H1 (cell line): ENCODE measurements at regions not wholly inside any gene's neighbourhood (a gene's known extent, or its start where the extent isn't known, plus 50 kb on each side); places are given as distances from the start of the nearest gene placed in this dataset.

Experiments used
- CTCF ChIA-PET: fragments of 300-600 bp; sonication (Branson Sonifier 250); formaldehyde crosslinking; loops from one replicate; lab custom pipeline; 2021; ENCODE audit not compliant: partially characterized antibody; lab: Charles Lee
- POLR2A ChIA-PET: fragments of 300-600 bp; sonication (Branson Sonifier 250); formaldehyde crosslinking; loops from one replicate; lab custom pipeline; 2021; ENCODE audit warnings: inconsistent platforms; ENCODE audit not compliant: partially characterized antibody; lab: Charles Lee
- DNase-seq, 2 experiments: peaks; one replicate each; pipeline versions ENCODE4 v3.0.0 to v3.0.0-alpha.2; 2010 to 2022; ENCODE audit warnings: low spot score in 2 of 2, low read depth in 1 of 2, mixed read lengths in 1 of 2
- FAIRE-seq: peaks from 2 replicates; lab custom pipeline; 2011; peaks lifted over from hg19 to GRCh38; lab: Jason Lieb, UNC
- H2AFZ ChIP-seq: 2 replicates; pipeline ENCODE4 v1.8.1; 2012; ENCODE audit warnings: low read length, inconsistent platforms
- H2AK5ac ChIP-seq: 2 replicates; pipeline ENCODE4 v1.6.1; 2013; ENCODE audit warnings: low read depth, low read length
- H2BK120ac ChIP-seq: replicated peaks from 2 replicates; pipeline ENCODE3; 2013; ENCODE audit warnings: low read depth, low read length, inconsistent platforms
- H2BK12ac ChIP-seq: 2 replicates; pipeline ENCODE4 v1.6.1; 2013; ENCODE audit warnings: low read depth, low read length
- H2BK15ac ChIP-seq: 2 replicates; pipeline ENCODE4 v1.6.1; 2013; ENCODE audit warnings: low read length
- H2BK20ac ChIP-seq: 2 replicates; pipeline ENCODE4 v1.6.1; 2013; ENCODE audit warnings: low read length
- H2BK5ac ChIP-seq: 2 replicates; pipeline ENCODE4 v1.6.1; 2013; ENCODE audit warnings: low read depth, low read length
- H3K14ac ChIP-seq: 2 replicates; pipeline ENCODE4 v1.6.1; 2013; ENCODE audit warnings: inconsistent platforms; ENCODE audit not compliant: insufficient read length
- H3K18ac ChIP-seq: 2 replicates; pipeline ENCODE4 v1.6.1; 2013; ENCODE audit warnings: low read length; ENCODE audit errors: extremely low read depth
- H3K23ac ChIP-seq: 2 replicates; pipeline ENCODE4 v1.6.1; 2013; ENCODE audit warnings: inconsistent platforms; ENCODE audit not compliant: insufficient read length
- H3K23me2 ChIP-seq: 2 replicates; pipeline ENCODE4 v1.6.1; 2013; ENCODE audit warnings: low read depth, low read length
- H3K27ac ChIP-seq: 2 replicates; pipeline ENCODE4 v1.6.1; 2011; ENCODE audit warnings: low read depth, low read length, inconsistent platforms
- H3K27me3 ChIP-seq, 4 experiments: replicated peaks in 1 of 4; 1 replicate in 1 of 4; 2 replicates in 3 of 4; pipeline versions ENCODE4 v1.6.1 to v1.8.1; 2011 to 2013; ENCODE audit warnings: low read length in 3 of 4, mild to moderate bottlenecking in 3 of 4, inconsistent platforms in 2 of 4, mixed read lengths in 2 of 4, moderate library complexity in 1 of 4; ENCODE audit not compliant: control insufficient read depth in 3 of 4, insufficient read depth in 3 of 4; ENCODE audit errors: extremely low read depth in 1 of 4
- H3K36me3 ChIP-seq, 4 experiments: 2 replicates each; pipeline versions ENCODE4 v1.6.1 to v1.8.1; 2011 to 2013; ENCODE audit warnings: mild to moderate bottlenecking in 4 of 4, low read length in 3 of 4, moderate library complexity in 2 of 4, control low read depth in 1 of 4, inconsistent platforms in 1 of 4; ENCODE audit not compliant: insufficient read depth in 4 of 4, control insufficient read depth in 2 of 4
- H3K4ac ChIP-seq: replicated peaks from 2 replicates; pipeline ENCODE3; 2013; ENCODE audit warnings: low read length, low read depth, mixed read lengths, inconsistent platforms; ENCODE audit not compliant: insufficient read length
- H3K4me1 ChIP-seq, 4 experiments: replicated peaks in 1 of 4; 1 replicate in 1 of 4; 2 replicates in 3 of 4; pipeline versions ENCODE4 v1.6.1 to v1.8.1; 2011 to 2013; ENCODE audit warnings: low read length in 3 of 4, inconsistent platforms in 2 of 4, mixed read lengths in 1 of 4; ENCODE audit not compliant: insufficient read depth in 4 of 4, control insufficient read depth in 3 of 4
- H3K4me2 ChIP-seq, 2 experiments: 2 replicates each; pipeline versions ENCODE4 v1.6.1 to v1.8.1; 2011 to 2013; ENCODE audit warnings: low read depth in 2 of 2, low read length in 2 of 2, control low read depth in 1 of 2, inconsistent platforms in 1 of 2, mild to moderate bottlenecking in 1 of 2; ENCODE audit not compliant: insufficient read depth in 1 of 2
- H3K4me3 ChIP-seq, 4 experiments: fragments of 200-600, 300-600 bp in 1 of 4; sonication (generic), shearing (Covaris generic), sonication (Bioruptor Twin) in 1 of 4; 2 replicates each; pipeline versions ENCODE4 v1.5.1 to v1.8.1; 2011 to 2016; ENCODE audit warnings: low read length in 4 of 4, low read depth in 3 of 4, control low read depth in 2 of 4, inconsistent platforms in 2 of 4, mild to moderate bottlenecking in 2 of 4, mixed read lengths in 1 of 4, moderate library complexity in 1 of 4; ENCODE audit not compliant: insufficient read depth in 2 of 4; ENCODE audit errors: extremely low read depth in 1 of 4
- H3K56ac ChIP-seq: replicated peaks from 2 replicates; pipeline ENCODE3; 2013; ENCODE audit warnings: low read depth, mild to moderate bottlenecking, mixed read lengths, low read length, inconsistent platforms; ENCODE audit not compliant: insufficient read length
- H3K79me1 ChIP-seq: 2 replicates; pipeline ENCODE4 v1.6.1; 2013; ENCODE audit warnings: low read depth, low read length, control low read depth
- H3K79me2 ChIP-seq, 2 experiments: 2 replicates each; pipeline versions ENCODE4 v1.6.1 to v1.8.1; 2012 to 2013; ENCODE audit warnings: low read length in 2 of 2, mild to moderate bottlenecking in 2 of 2, inconsistent platforms in 1 of 2; ENCODE audit not compliant: insufficient read depth in 2 of 2, control insufficient read depth in 1 of 2
- H3K9ac ChIP-seq, 4 experiments: replicated peaks in 1 of 4; 1 replicate in 1 of 4; 2 replicates in 3 of 4; pipeline versions ENCODE4 v1.6.1 to v1.8.1; 2011 to 2013; ENCODE audit warnings: low read depth in 3 of 4, low read length in 3 of 4, control low read depth in 2 of 4, mild to moderate bottlenecking in 2 of 4, moderate library complexity in 2 of 4, inconsistent platforms in 1 of 4; ENCODE audit errors: extremely low read depth in 1 of 4
- H3K9me3 ChIP-seq, 2 experiments: 2 replicates each; pipeline versions ENCODE4 v1.6.1 to v1.8.1; 2012 to 2013; ENCODE audit warnings: mild to moderate bottlenecking in 2 of 2, moderate library complexity in 2 of 2, control low read depth in 1 of 2, inconsistent platforms in 1 of 2, low read depth in 1 of 2, low read length in 1 of 2, mixed read lengths in 1 of 2; ENCODE audit not compliant: insufficient read depth in 2 of 2
- H4K20me1 ChIP-seq, 2 experiments: replicated peaks in 1 of 2; 2 replicates each; pipeline versions ENCODE3 to v1.8.1; 2011 to 2013; ENCODE audit warnings: inconsistent platforms in 2 of 2, low read length in 2 of 2, mild to moderate bottlenecking in 1 of 2; ENCODE audit not compliant: insufficient read depth in 2 of 2, control insufficient read depth in 1 of 2
- H4K5ac ChIP-seq: 2 replicates; pipeline ENCODE4 v1.6.1; 2013; ENCODE audit warnings: low read length, low read depth, mixed read lengths, inconsistent platforms; ENCODE audit not compliant: insufficient read length
- H4K8ac ChIP-seq: 2 replicates; pipeline ENCODE4 v1.8.0; 2013; ENCODE audit warnings: mild to moderate bottlenecking, moderate library complexity, low read length, inconsistent platforms; ENCODE audit not compliant: insufficient read depth; ENCODE audit errors: extremely low read depth
- H4K91ac ChIP-seq: replicated peaks from 2 replicates; pipeline ENCODE3; 2013; ENCODE audit warnings: low read length, mixed read lengths, inconsistent platforms; ENCODE audit not compliant: insufficient read length
- CHD2 ChIP-seq: IDR thresholded peaks from 2 replicates; pipeline ENCODE4 v1.6.1; 2012; ENCODE audit warnings: low read length, improper control_type of control experiment
- CTBP2 ChIP-seq: IDR thresholded peaks from 2 replicates; pipeline ENCODE4 v1.7.0; 2011; ENCODE audit warnings: borderline replicate concordance, mild to moderate bottlenecking, moderate library complexity, mixed read lengths, low read length; ENCODE audit not compliant: insufficient read depth, insufficient read length
- CTCF ChIP-seq, 3 experiments: IDR thresholded peaks; 1 replicate in 2 of 3; 2 replicates in 1 of 3; pipeline versions ENCODE4 v1.5.1 to v1.6.1; 2011; ENCODE audit warnings: low read length in 3 of 3, mild to moderate bottlenecking in 3 of 3, inconsistent platforms in 2 of 3, low read depth in 1 of 3, moderate library complexity in 1 of 3; ENCODE audit not compliant: insufficient read depth in 1 of 3; ENCODE audit errors: control extremely low read depth in 1 of 3
- E2F6 ChIP-seq: IDR thresholded peaks from 2 replicates; pipeline ENCODE4 v1.6.1; 2012; ENCODE audit warnings: inconsistent platforms
- GABPA ChIP-seq: IDR thresholded peaks from 2 replicates; pipeline ENCODE4 v1.6.1; 2011; ENCODE audit warnings: mild to moderate bottlenecking, low read length, moderate library complexity, borderline replicate concordance; ENCODE audit not compliant: insufficient read depth
- JUN ChIP-seq: IDR thresholded peaks from 2 replicates; pipeline ENCODE4 v1.6.1; 2011; ENCODE audit warnings: low read depth, mild to moderate bottlenecking, improper control_type of control experiment, low read length
- KDM5A ChIP-seq: fragments of 200-600 bp; IDR thresholded peaks from 2 replicates; pipeline ENCODE4 v1.7.1; 2012; ENCODE audit warnings: mild to moderate bottlenecking, low read length, inconsistent platforms, mixed read lengths
- POLR2AphosphoS5 ChIP-seq: IDR thresholded peaks from 2 replicates; pipeline ENCODE4 v1.6.1; 2011; ENCODE audit warnings: low read depth, low read length
- RNF2 ChIP-seq: fragments of 200-900, 300-1000 bp; sonication (generic); IDR thresholded peaks from 2 replicates; pipeline ENCODE4 v1.7.1; 2016; ENCODE audit warnings: borderline replicate concordance, low read depth, mild to moderate bottlenecking, antibody characterized with exemption, low read length; ENCODE audit not compliant: poor library complexity, severe bottlenecking; ENCODE audit errors: missing control alignments
- USF2 ChIP-seq: IDR thresholded peaks from 2 replicates; pipeline ENCODE4 v1.6.1; 2011; ENCODE audit warnings: low read length, improper control_type of control experiment
- WGBS, 2 experiments: shearing (Covaris generic) in 1 of 2; methylation state at CpG; one replicate each; pipeline versions ENCODE4 v1.1.6 to v1.1.7; 2013 to 2015; ENCODE audit warnings: low lambda C conversion rate in 2 of 2, mixed read lengths in 2 of 2, inconsistent platforms in 1 of 2, low coverage in 1 of 2, missing lambda C conversion rate in 1 of 2; ENCODE audit not compliant: insufficient replicate concordance in 2 of 2, insufficient coverage in 1 of 2, insufficient read length in 1 of 2; ENCODE audit errors: extremely low coverage in 1 of 2, missing lambda C conversion rate in 1 of 2; 5-methylcytosine and 5-hydroxymethylcytosine counted together

GRCh38 chr4:135594521-135594920 is 1392.9 kb upstream of the PABPC4L start:
- no peak for FAIRE-seq
- TF ChIP-seq GABPA (no peak), E2F6 (no peak), RNF2 (no peak), KDM5A (no peak), POLR2AphosphoS5 (no peak), CTCF (IDR thresholded peaks at IDR 0.05; ENCODE audit: control extremely low read depth in 1 of 3, insufficient read depth in 1 of 3, low read depth in 1 of 3, low read length in 3 of 3) (no peak), CHD2 (no peak), JUN (no peak), CTBP2 (no peak), USF2 (no peak)

More at GRCh38 chr4:135594521-135594920, 1392.9 kb upstream of the PABPC4L start:
- Histone ChIP-seq H3K4me1 (no peaks in the 10 kb centered on the region), H3K4me3 (no peak overlapping the region), H3K4ac (no peak overlapping the region), H3K14ac (no peak overlapping the region), H2AK5ac (no peak overlapping the region), H3K9ac (no peak overlapping the region), H2BK120ac (no peak overlapping the region), H3K23ac (no peak overlapping the region), H2BK5ac (no peak overlapping the region), H2BK12ac (no peak overlapping the region), H3K79me2 (no peaks in the 10 kb centered on the region), H3K79me1 (no peaks in the 10 kb centered on the region), H3K9me3 (peaks cover 20 to 23% of the 10 kb centered on the region in 2 experiments), H3K27me3 (no peaks in the 10 kb centered on the region), H4K20me1 (no peaks in the 10 kb centered on the region), H4K91ac (no peak overlapping the region), H3K27ac (no peak overlapping the region), H2BK15ac (no peak overlapping the region), H3K4me2 (no peak overlapping the region), H3K56ac (no peak overlapping the region), H4K5ac (no peak overlapping the region), H3K18ac (no peak overlapping the region), H4K8ac (no peak overlapping the region), H2AFZ (no peak overlapping the region), H3K23me2 (no peaks in the 10 kb centered on the region), H3K36me3 (no peaks in the 10 kb centered on the region), H2BK20ac (no peak overlapping the region)
- POLR2A ChIA-PET: no interaction called here
- WGBS, 2 experiments: 94% methylated on average over 1 of the region's 1 CpG; no CpG with 5 or more reads in 1 of the 2 experiments
- no peak for DNase-seq
- CTCF ChIA-PET: no interaction called here
